Nephron progenitor cell (in vitro differentiated cells): ENCODE measurements at regions not wholly inside any gene's neighbourhood (a gene's known extent, or its start where the extent isn't known, plus 50 kb on each side); places are given as distances from the start of the nearest gene placed in this dataset.

ENCODE experiments used
- DNase-seq: peaks from one replicate; pipeline ENCODE4 v3.0.0; 2021
- H3K27ac Mint-ChIP-seq: 2 replicates; pipeline ENCODE4 v1.8.0; 2021; ENCODE audit warnings: mild to moderate bottlenecking, moderate library complexity, mixed read lengths
- H3K27me3 Mint-ChIP-seq: 2 replicates; pipeline ENCODE4 v1.8.0; 2021; ENCODE audit warnings: mild to moderate bottlenecking, low read depth, mixed read lengths; ENCODE audit not compliant: poor library complexity
- H3K36me3 Mint-ChIP-seq: 2 replicates; pipeline ENCODE4 v1.8.0; 2021; ENCODE audit warnings: low read depth, mixed read lengths
- H3K4me1 Mint-ChIP-seq: 2 replicates; pipeline ENCODE4 v1.8.0; 2021; ENCODE audit warnings: mixed read lengths
- H3K4me3 Mint-ChIP-seq: 2 replicates; pipeline ENCODE4 v1.8.0; 2021; ENCODE audit warnings: mild to moderate bottlenecking, moderate library complexity, mixed read lengths
- H3K9me3 Mint-ChIP-seq: 2 replicates; pipeline ENCODE4 v1.8.0; 2021; ENCODE audit warnings: mild to moderate bottlenecking, moderate library complexity, mixed read lengths
- CTCF ChIP-seq: fragments of 200-600 bp; sonication (generic); IDR thresholded peaks from 2 replicates; pipeline ENCODE4 v1.5.0; 2021; ENCODE audit warnings: antibody characterized with exemption

- Mint-ChIP-seq H3K9me3 (peaks cover 4% of the 10 kb centered on the region), H3K36me3 (peaks cover 19% of the 10 kb centered on the region), H3K27me3 (no peaks in the 10 kb centered on the region), H3K27ac (no peak overlapping the region), H3K4me3 (no peak overlapping the region), H3K4me1 (peaks cover 2% of the 10 kb centered on the region)
- no peak for DNase-seq
- TF ChIP-seq CTCF = no peak
Measured at GRCh38 chr13:33953203-33953602, 135.3 kb downstream of the RFC3 start.

GRCh38 chr13:33953781-33954180 is 135.8 kb downstream of the RFC3 start:
- H3K9me3 Mint-ChIP-seq = peaks cover 4% of the 10 kb centered on the region
- H3K27me3 Mint-ChIP-seq = no peaks in the 10 kb centered on the region
- H3K36me3 Mint-ChIP-seq = peaks cover 16% of the 10 kb centered on the region
- no peak for DNase-seq
- no peak overlapping the region for H3K27ac Mint-ChIP-seq
- H3K4me3 Mint-ChIP-seq = no peak overlapping the region
- TF ChIP-seq CTCF = no peak
- peaks cover 5% of the 10 kb centered on the region for H3K4me1 Mint-ChIP-seq

- Mint-ChIP-seq H3K36me3 (peaks cover 11% of the 10 kb centered on the region), H3K27me3 (no peaks in the 10 kb centered on the region), H3K4me3 (no peak overlapping the region), H3K4me1 (peaks cover 18% of the 10 kb centered on the region), H3K27ac (no peak overlapping the region), H3K9me3 (no peaks in the 10 kb centered on the region)
- no peak for TF ChIP-seq CTCF
- DNase-seq = no peak
Measured at GRCh38 chr13:33956346-33956745, 138.4 kb downstream of the RFC3 start.

- Mint-ChIP-seq H3K4me1 (peaks cover 18% of the 10 kb centered on the region), H3K27ac (no peak overlapping the region), H3K36me3 (peaks cover 11% of the 10 kb centered on the region), H3K9me3 (no peaks in the 10 kb centered on the region), H3K4me3 (no peak overlapping the region), H3K27me3 (no peaks in the 10 kb centered on the region)
- no peak for DNase-seq
- TF ChIP-seq CTCF = no peak
Measured at GRCh38 chr13:33957497-33957905, 139.6 kb downstream of the RFC3 start.

- H3K27me3 Mint-ChIP-seq = no peaks in the 10 kb centered on the region
- peak overlapping the region; percentile 8 for H3K27ac Mint-ChIP-seq
- no peaks in the 10 kb centered on the region for H3K9me3 Mint-ChIP-seq
- DNase-seq = no peak
- H3K36me3 Mint-ChIP-seq = peaks cover 18% of the 10 kb centered on the region
- H3K4me3 Mint-ChIP-seq = no peak overlapping the region
- TF ChIP-seq CTCF = no peak
- H3K4me1 Mint-ChIP-seq = peaks cover 18% of the 10 kb centered on the region
Measured at GRCh38 chr13:33958964-33959363, 141.0 kb downstream of the RFC3 start.

- H3K27ac Mint-ChIP-seq = no peak overlapping the region
- DNase-seq = no peak
- H3K4me3 Mint-ChIP-seq = no peak overlapping the region
- no peaks in the 10 kb centered on the region for H3K9me3 Mint-ChIP-seq
- H3K4me1 Mint-ChIP-seq = peaks cover 17% of the 10 kb centered on the region
- H3K36me3 Mint-ChIP-seq = peaks cover 39% of the 10 kb centered on the region
- no peaks in the 10 kb centered on the region for H3K27me3 Mint-ChIP-seq
- no peak for TF ChIP-seq CTCF
Measured at GRCh38 chr13:33963134-33963533, 145.2 kb downstream of the RFC3 start.
